Upper lobe of left lung (tissue), 4 donors: ENCODE measurements at regions not wholly inside any gene's neighbourhood (a gene's known extent, or its start where the extent isn't known, plus 50 kb on each side); places are given as distances from the start of the nearest gene placed in this dataset.

Experiments
- EP300 ChIP-seq, 4 donors: sonication (generic); formaldehyde crosslinking; IDR thresholded peaks; one replicate each; pipeline ENCODE4 v1.5.1; 2017; ENCODE audit warnings: antibody characterized with exemption in 4 of 4, control low read depth in 2 of 4
- POLR2A ChIP-seq, 4 donors: fragments of 450-650 bp; IDR thresholded peaks; one replicate each; pipeline ENCODE4 v1.5.1; 2016 to 2017; ENCODE audit warnings: antibody characterized with exemption in 4 of 4, mild to moderate bottlenecking in 2 of 4
- POLR2AphosphoS5 ChIP-seq, 2 donors: sonication (generic); formaldehyde crosslinking; IDR thresholded peaks; one replicate each; pipeline ENCODE4 v1.5.1; 2017; ENCODE audit warnings: antibody characterized with exemption in 2 of 2
- TF ChIP-seq, protein P1 (sequence below), 6 experiments: fragments of 450-650 bp in 4 of 6; fragments of 200-600 bp in 2 of 6; sonication (generic) in 2 of 6; IDR thresholded peaks; one replicate each; pipeline ENCODE4 v1.5.1; 2016 to 2019; ENCODE audit warnings: antibody characterized with exemption in 6 of 6

DNA sequence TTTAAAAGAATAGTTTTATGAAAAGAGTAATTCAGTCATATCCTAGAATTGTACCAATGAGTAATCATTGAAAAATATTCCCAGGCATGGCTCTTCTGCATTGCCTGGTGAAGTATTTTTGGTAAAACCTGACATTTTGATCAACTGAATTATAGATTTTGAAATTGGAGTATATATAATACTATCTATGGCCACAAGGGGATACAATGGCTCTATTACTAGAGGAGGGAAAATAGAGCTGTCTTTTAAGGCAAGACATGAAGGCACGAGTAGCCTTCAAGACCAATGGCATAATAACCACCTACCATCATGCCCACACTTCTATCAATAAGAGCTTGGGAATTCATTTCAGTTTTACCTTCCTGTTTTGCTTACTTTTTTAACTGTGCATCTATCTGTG, 1241.4 kb upstream of the TMEM132C start:
- TF ChIP-seq, protein P1, sequence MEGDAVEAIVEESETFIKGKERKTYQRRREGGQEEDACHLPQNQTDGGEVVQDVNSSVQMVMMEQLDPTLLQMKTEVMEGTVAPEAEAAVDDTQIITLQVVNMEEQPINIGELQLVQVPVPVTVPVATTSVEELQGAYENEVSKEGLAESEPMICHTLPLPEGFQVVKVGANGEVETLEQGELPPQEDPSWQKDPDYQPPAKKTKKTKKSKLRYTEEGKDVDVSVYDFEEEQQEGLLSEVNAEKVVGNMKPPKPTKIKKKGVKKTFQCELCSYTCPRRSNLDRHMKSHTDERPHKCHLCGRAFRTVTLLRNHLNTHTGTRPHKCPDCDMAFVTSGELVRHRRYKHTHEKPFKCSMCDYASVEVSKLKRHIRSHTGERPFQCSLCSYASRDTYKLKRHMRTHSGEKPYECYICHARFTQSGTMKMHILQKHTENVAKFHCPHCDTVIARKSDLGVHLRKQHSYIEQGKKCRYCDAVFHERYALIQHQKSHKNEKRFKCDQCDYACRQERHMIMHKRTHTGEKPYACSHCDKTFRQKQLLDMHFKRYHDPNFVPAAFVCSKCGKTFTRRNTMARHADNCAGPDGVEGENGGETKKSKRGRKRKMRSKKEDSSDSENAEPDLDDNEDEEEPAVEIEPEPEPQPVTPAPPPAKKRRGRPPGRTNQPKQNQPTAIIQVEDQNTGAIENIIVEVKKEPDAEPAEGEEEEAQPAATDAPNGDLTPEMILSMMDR (IDR thresholded peaks at IDR 0.05), result no peak
- TF ChIP-seq EP300 (IDR thresholded peaks at IDR 0.05) (no peak), POLR2A (IDR thresholded peaks at IDR 0.05) (no peak), POLR2AphosphoS5 (IDR thresholded peaks at IDR 0.05) (no peak)
